PC-9 (cell line): ENCODE measurements at regions not wholly inside any gene's neighbourhood (a gene's known extent, or its start where the extent isn't known, plus 50 kb on each side); places are given as distances from the start of the nearest gene placed in this dataset.

ENCODE experiments used
- EZH2 ChIP-seq: fragments of 200-600 bp; sonication (generic); IDR thresholded peaks from 2 replicates; pipeline ENCODE4 v1.8.0; 2017; ENCODE audit warnings: antibody characterized with exemption, low read depth
- TF ChIP-seq, protein P1 (sequence below): fragments of 200-600 bp; sonication (generic); conservative IDR thresholded peaks from 2 replicates; pipeline ENCODE4 v1.6.1; 2017; ENCODE audit warnings: mixed run types, antibody characterized with exemption, mild to moderate bottlenecking, moderate library complexity

DNA sequence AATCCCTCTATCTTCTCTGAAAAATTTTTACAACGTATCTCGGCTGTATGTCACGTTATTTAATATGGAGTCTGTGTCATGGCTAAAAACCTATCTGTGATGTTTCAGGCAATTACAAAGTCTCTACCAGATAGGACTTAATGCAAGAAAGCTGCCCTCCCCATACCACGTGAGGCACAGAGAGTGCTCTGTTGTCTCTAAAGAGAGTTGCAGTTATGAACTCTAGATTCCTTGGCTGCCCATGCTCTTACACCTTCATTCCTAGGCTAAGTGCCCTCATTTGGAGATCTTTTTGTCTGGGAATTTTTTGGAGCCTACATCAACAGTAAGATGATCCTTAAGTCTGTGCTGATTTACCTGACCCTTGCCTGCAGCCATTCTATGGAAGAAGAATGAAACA is 935.9 kb downstream of the C4orf33 start:
- TF ChIP-seq EZH2 = no peak
- TF ChIP-seq, protein P1, sequence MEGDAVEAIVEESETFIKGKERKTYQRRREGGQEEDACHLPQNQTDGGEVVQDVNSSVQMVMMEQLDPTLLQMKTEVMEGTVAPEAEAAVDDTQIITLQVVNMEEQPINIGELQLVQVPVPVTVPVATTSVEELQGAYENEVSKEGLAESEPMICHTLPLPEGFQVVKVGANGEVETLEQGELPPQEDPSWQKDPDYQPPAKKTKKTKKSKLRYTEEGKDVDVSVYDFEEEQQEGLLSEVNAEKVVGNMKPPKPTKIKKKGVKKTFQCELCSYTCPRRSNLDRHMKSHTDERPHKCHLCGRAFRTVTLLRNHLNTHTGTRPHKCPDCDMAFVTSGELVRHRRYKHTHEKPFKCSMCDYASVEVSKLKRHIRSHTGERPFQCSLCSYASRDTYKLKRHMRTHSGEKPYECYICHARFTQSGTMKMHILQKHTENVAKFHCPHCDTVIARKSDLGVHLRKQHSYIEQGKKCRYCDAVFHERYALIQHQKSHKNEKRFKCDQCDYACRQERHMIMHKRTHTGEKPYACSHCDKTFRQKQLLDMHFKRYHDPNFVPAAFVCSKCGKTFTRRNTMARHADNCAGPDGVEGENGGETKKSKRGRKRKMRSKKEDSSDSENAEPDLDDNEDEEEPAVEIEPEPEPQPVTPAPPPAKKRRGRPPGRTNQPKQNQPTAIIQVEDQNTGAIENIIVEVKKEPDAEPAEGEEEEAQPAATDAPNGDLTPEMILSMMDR = no peak
